T-helper 1 cell treated with Interleukin-12 subunit alpha and Interleukin-12 subunit beta and Interleukin-4 antibody, amounts not matched to agents 30 μg/mL and 1 μg/mL, for 36 hours (primary cell): ENCODE measurements at regions not wholly inside any gene's neighbourhood (a gene's known extent, or its start where the extent isn't known, plus 50 kb on each side); places are given as distances from the start of the nearest gene placed in this dataset.
"Not testable (repeated sequence)": the region's sequence is repeated elsewhere in the genome, so short reads cannot be mapped to it uniquely, and the experiment has no call there.

ENCODE experiments used
- H3K27ac Mint-ChIP-seq: one replicate; pipeline ENCODE4 v1.8.0; 2021; ENCODE audit warnings: mild to moderate bottlenecking, mixed read lengths
- H3K27me3 Mint-ChIP-seq: one replicate; pipeline ENCODE4 v1.8.0; 2021; ENCODE audit warnings: low read depth, mixed read lengths
- H3K36me3 Mint-ChIP-seq: one replicate; pipeline ENCODE4 v1.8.0; 2021; ENCODE audit warnings: low read depth, mixed read lengths
- H3K4me1 Mint-ChIP-seq: one replicate; pipeline ENCODE4 v1.8.0; 2021; ENCODE audit warnings: low read depth, mixed read lengths
- H3K4me3 Mint-ChIP-seq: one replicate; pipeline ENCODE4 v1.8.0; 2021; ENCODE audit warnings: mild to moderate bottlenecking, moderate library complexity, mixed read lengths
- H3K9me3 Mint-ChIP-seq: one replicate; pipeline ENCODE4 v1.8.0; 2021; ENCODE audit warnings: mixed read lengths

- Mint-ChIP-seq H3K4me1 (no peaks in the 10 kb centered on the region), H3K9me3 (peaks cover 15% of the 10 kb centered on the region), H3K4me3 (no peak overlapping the region)
Observed at GRCh38 chr4:57989430-57989829, 879.2 kb upstream of the IGFBP7 start.

GRCh38 chr4:57985161-57985560 lies 875.0 kb upstream of the IGFBP7 start:
- no peak overlapping the region for H3K27ac Mint-ChIP-seq
- H3K4me3 Mint-ChIP-seq = no peak overlapping the region
- H3K27me3 Mint-ChIP-seq = no peaks in the 10 kb centered on the region
- no peaks in the 10 kb centered on the region for H3K36me3 Mint-ChIP-seq
- H3K4me1 Mint-ChIP-seq = no peaks in the 10 kb centered on the region
- H3K9me3 Mint-ChIP-seq = no peaks in the 10 kb centered on the region

More at GRCh38 chr4:57989430-57989829, 879.2 kb upstream of the IGFBP7 start:
- Mint-ChIP-seq H3K27me3 (no peaks in the 10 kb centered on the region), H3K27ac (no peak overlapping the region), H3K36me3 (no peaks in the 10 kb centered on the region)

- H3K4me3 Mint-ChIP-seq = no peak overlapping the region
- no peaks in the 10 kb centered on the region for H3K27me3 Mint-ChIP-seq
- H3K4me1 Mint-ChIP-seq = no peaks in the 10 kb centered on the region
- H3K27ac Mint-ChIP-seq = no peak overlapping the region
- no peaks in the 10 kb centered on the region for H3K9me3 Mint-ChIP-seq
- H3K36me3 Mint-ChIP-seq = no peaks in the 10 kb centered on the region
Observed at GRCh38 chr4:57981123-57981522, 870.9 kb upstream of the IGFBP7 start.

GRCh38 chr4:57974821-57975220 lies 864.6 kb upstream of the IGFBP7 start:
- H3K36me3 Mint-ChIP-seq = no peaks in the 10 kb centered on the region
- no peak overlapping the region for H3K4me3 Mint-ChIP-seq
- H3K27ac Mint-ChIP-seq = no peak overlapping the region
- H3K27me3 Mint-ChIP-seq = no peaks in the 10 kb centered on the region
- no peaks in the 10 kb centered on the region for H3K4me1 Mint-ChIP-seq
- peaks cover 10% of the 10 kb centered on the region for H3K9me3 Mint-ChIP-seq

- no peak overlapping the region for H3K27ac Mint-ChIP-seq
- peaks cover 10% of the 10 kb centered on the region for H3K9me3 Mint-ChIP-seq
- H3K4me3 Mint-ChIP-seq = no peak overlapping the region
- no peaks in the 10 kb centered on the region for H3K27me3 Mint-ChIP-seq
- H3K36me3 Mint-ChIP-seq = no peaks in the 10 kb centered on the region
- H3K4me1 Mint-ChIP-seq = no peaks in the 10 kb centered on the region
Observed at GRCh38 chr4:57973819-57974218, 863.6 kb upstream of the IGFBP7 start.

- Mint-ChIP-seq H3K36me3 (no peaks in the 10 kb centered on the region), H3K4me1 (no peaks in the 10 kb centered on the region), H3K4me3 (no peak overlapping the region), H3K9me3 (peaks cover 19% of the 10 kb centered on the region), H3K27ac (no peak overlapping the region), H3K27me3 (no peaks in the 10 kb centered on the region)
Observed at GRCh38 chr4:57971261-57971660, 861.1 kb upstream of the IGFBP7 start.

- Mint-ChIP-seq H3K27me3 (no peaks in the 10 kb centered on the region), H3K36me3 (no peaks in the 10 kb centered on the region), H3K9me3 (peaks cover 24% of the 10 kb centered on the region), H3K4me3 (no peak overlapping the region), H3K27ac (no peak overlapping the region), H3K4me1 (no peaks in the 10 kb centered on the region)
Observed at GRCh38 chr4:57966987-57967760, 857.0 kb upstream of the IGFBP7 start.

GRCh38 chr4:57965431-57965830 lies 855.2 kb upstream of the IGFBP7 start:
- H3K9me3 Mint-ChIP-seq = peaks cover 20% of the 10 kb centered on the region

GRCh38 chr4:57945298-57945697 lies 835.1 kb upstream of the IGFBP7 start:
- no peak overlapping the region for H3K4me3 Mint-ChIP-seq
- H3K4me1 Mint-ChIP-seq = no peaks in the 10 kb centered on the region
- H3K27ac Mint-ChIP-seq = no peak overlapping the region
- H3K36me3 Mint-ChIP-seq = no peaks in the 10 kb centered on the region
- H3K27me3 Mint-ChIP-seq = no peaks in the 10 kb centered on the region
- H3K9me3 Mint-ChIP-seq = no peaks in the 10 kb centered on the region

More at GRCh38 chr4:57965431-57965830, 855.2 kb upstream of the IGFBP7 start:
- not testable (repeated sequence) for H3K27ac Mint-ChIP-seq, H3K4me1 Mint-ChIP-seq, H3K27me3 Mint-ChIP-seq, H3K36me3 Mint-ChIP-seq, H3K4me3 Mint-ChIP-seq

- Mint-ChIP-seq H3K9me3 (no peaks in the 10 kb centered on the region), H3K4me3 (no peak overlapping the region), H3K27ac (no peak overlapping the region), H3K4me1 (no peaks in the 10 kb centered on the region), H3K27me3 (no peaks in the 10 kb centered on the region), H3K36me3 (no peaks in the 10 kb centered on the region)
Observed at GRCh38 chr4:57943682-57944081, 833.5 kb upstream of the IGFBP7 start.

- H3K36me3 Mint-ChIP-seq, H3K4me3 Mint-ChIP-seq: not testable (repeated sequence)
Observed at GRCh38 chr4:57937326-57937725, 827.1 kb upstream of the IGFBP7 start.

GRCh38 chr4:57926311-57926710 lies 816.1 kb upstream of the IGFBP7 start:
- Mint-ChIP-seq H3K4me1 (no peaks in the 10 kb centered on the region), H3K4me3 (no peak overlapping the region), H3K27ac (no peak overlapping the region), H3K27me3 (no peaks in the 10 kb centered on the region), H3K9me3 (no peaks in the 10 kb centered on the region), H3K36me3 (no peaks in the 10 kb centered on the region)

More at GRCh38 chr4:57937326-57937725, 827.1 kb upstream of the IGFBP7 start:
- not testable (repeated sequence) for H3K9me3 Mint-ChIP-seq, H3K27ac Mint-ChIP-seq, H3K4me1 Mint-ChIP-seq, H3K27me3 Mint-ChIP-seq

- Mint-ChIP-seq H3K9me3 (no peaks in the 10 kb centered on the region), H3K36me3 (no peaks in the 10 kb centered on the region)
Observed at GRCh38 chr4:57924951-57925350, 814.8 kb upstream of the IGFBP7 start.

GRCh38 chr4:57916479-57916878 lies 806.3 kb upstream of the IGFBP7 start:
- H3K9me3 Mint-ChIP-seq = peaks cover 10% of the 10 kb centered on the region
- no peak overlapping the region for H3K4me3 Mint-ChIP-seq
- H3K4me1 Mint-ChIP-seq = no peaks in the 10 kb centered on the region
- no peaks in the 10 kb centered on the region for H3K36me3 Mint-ChIP-seq
- H3K27me3 Mint-ChIP-seq = no peaks in the 10 kb centered on the region
- H3K27ac Mint-ChIP-seq = no peak overlapping the region

More at GRCh38 chr4:57924951-57925350, 814.8 kb upstream of the IGFBP7 start:
- Mint-ChIP-seq H3K4me1 (no peaks in the 10 kb centered on the region), H3K27ac (no peak overlapping the region), H3K4me3 (no peak overlapping the region), H3K27me3 (no peaks in the 10 kb centered on the region)

- no peaks in the 10 kb centered on the region for H3K36me3 Mint-ChIP-seq
- no peaks in the 10 kb centered on the region for H3K4me1 Mint-ChIP-seq
- no peak overlapping the region for H3K27ac Mint-ChIP-seq
- H3K27me3 Mint-ChIP-seq = no peaks in the 10 kb centered on the region
- no peaks in the 10 kb centered on the region for H3K9me3 Mint-ChIP-seq
- H3K4me3 Mint-ChIP-seq = no peak overlapping the region
Observed at GRCh38 chr4:57911203-57911602, 801.0 kb upstream of the IGFBP7 start.
